ENCODE measurements at regions not wholly inside any gene's neighbourhood (a gene's known extent, or its start where the extent isn't known, plus 50 kb on each side); places are given as distances from the start of the nearest gene placed in this dataset.

GRCh38 chr20:19819149-19819548 is 61.1 kb downstream of the RIN2 start:
- H3K9me3 ChIP-seq: no peaks in the 10 kb centered on the region
- H3K4me3 ChIP-seq: no peak overlapping the region
- H3K4me1 ChIP-seq: peaks cover 14% of the 10 kb centered on the region
- TF ChIP-seq POLR2AphosphoS5 (IDR thresholded peaks at IDR 0.05) (no peak), CTCF (IDR thresholded peaks at IDR 0.05) (no peak), EP300 (IDR thresholded peaks at IDR 0.05) (no peak), POLR2A (IDR thresholded peaks at IDR 0.05) (no peak)
- 89% methylated on average over 1 of the region's 1 CpG for WGBS
- no peak for DNase-seq (ENCODE audit: low spot score in 2 of 2)
- H3K27me3 ChIP-seq: no peaks in the 10 kb centered on the region
- no peak overlapping the region for H3K27ac ChIP-seq
- no peaks in the 10 kb centered on the region for H3K36me3 ChIP-seq

- no peak for TF ChIP-seq CTCF (IDR thresholded peaks at IDR 0.05)
- no peak for TF ChIP-seq POLR2A (IDR thresholded peaks at IDR 0.05)
- no peak for TF ChIP-seq EP300 (IDR thresholded peaks at IDR 0.05)
- no peak for TF ChIP-seq POLR2AphosphoS5 (IDR thresholded peaks at IDR 0.05)
- Histone ChIP-seq H3K4me1 (peaks cover 12% of the 10 kb centered on the region), H3K36me3 (no peaks in the 10 kb centered on the region), H3K27me3 (no peaks in the 10 kb centered on the region), H3K27ac (no peak overlapping the region), H3K4me3 (no peak overlapping the region), H3K9me3 (no peaks in the 10 kb centered on the region)
- WGBS: 71% methylated on average over 4 of the region's 4 CpGs
- no peak for DNase-seq (ENCODE audit: low spot score in 2 of 2)
Measured at GRCh38 chr20:19820555-19821211, 62.6 kb downstream of the RIN2 start.

GRCh38 chr20:19821606-19822005 is 63.5 kb downstream of the RIN2 start:
- WGBS: 98% methylated on average over 3 of the region's 3 CpGs
- no peaks in the 10 kb centered on the region for H3K36me3 ChIP-seq

GRCh38 chr20:19823216-19823615 is 65.2 kb downstream of the RIN2 start:
- 88% methylated on average over 5 of the region's 5 CpGs for WGBS

More at GRCh38 chr20:19821606-19822005, 63.5 kb downstream of the RIN2 start:
- DNase-seq (ENCODE audit: low spot score in 2 of 2): no peak
- Histone ChIP-seq H3K27ac (no peak overlapping the region), H3K9me3 (no peaks in the 10 kb centered on the region), H3K4me3 (no peak overlapping the region), H3K27me3 (no peaks in the 10 kb centered on the region), H3K4me1 (peaks cover 12% of the 10 kb centered on the region)
- TF ChIP-seq CTCF (IDR thresholded peaks at IDR 0.05) (no peak), POLR2A (IDR thresholded peaks at IDR 0.05) (no peak), EP300 (IDR thresholded peaks at IDR 0.05) (no peak), POLR2AphosphoS5 (IDR thresholded peaks at IDR 0.05) (no peak)

GRCh38 chr20:19823971-19824370 is 65.9 kb downstream of the RIN2 start:
- no peak for TF ChIP-seq EP300 (IDR thresholded peaks at IDR 0.05)
- TF ChIP-seq CTCF (IDR thresholded peaks at IDR 0.05): no peak
- TF ChIP-seq POLR2A (IDR thresholded peaks at IDR 0.05): no peak
- H3K9me3 ChIP-seq: no peaks in the 10 kb centered on the region
- no peaks in the 10 kb centered on the region for H3K36me3 ChIP-seq
- H3K4me1 ChIP-seq: peaks cover 12% of the 10 kb centered on the region
- 57% methylated on average over 5 of the region's 10 CpGs for WGBS
- H3K27me3 ChIP-seq: no peaks in the 10 kb centered on the region
- no peak for DNase-seq (ENCODE audit: low spot score in 2 of 2)
- H3K4me3 ChIP-seq: no peak overlapping the region
- H3K27ac ChIP-seq: no peak overlapping the region

More at GRCh38 chr20:19823216-19823615, 65.2 kb downstream of the RIN2 start:
- TF ChIP-seq POLR2AphosphoS5 (IDR thresholded peaks at IDR 0.05) (no peak), EP300 (IDR thresholded peaks at IDR 0.05) (no peak), POLR2A (IDR thresholded peaks at IDR 0.05) (no peak), CTCF (IDR thresholded peaks at IDR 0.05) (no peak)
- H3K27me3 ChIP-seq: no peaks in the 10 kb centered on the region
- H3K9me3 ChIP-seq: no peaks in the 10 kb centered on the region
- H3K4me3 ChIP-seq: no peak overlapping the region
- no peaks in the 10 kb centered on the region for H3K36me3 ChIP-seq
- no peak overlapping the region for H3K27ac ChIP-seq
- peaks cover 12% of the 10 kb centered on the region for H3K4me1 ChIP-seq
- DNase-seq (ENCODE audit: low spot score in 2 of 2): no peak
